Memory B cell (primary cell): ENCODE measurements at regions not wholly inside any gene's neighbourhood (a gene's known extent, or its start where the extent isn't known, plus 50 kb on each side); places are given as distances from the start of the nearest gene placed in this dataset.

Experiments used
- ATAC-seq: fragments of 150-1000 bp; cut with Tn5 transposase; 2 replicates; pipeline ENCODE4 v1.10.0; 2021; ENCODE audit warnings: low read depth, mild to moderate bottlenecking, moderate library complexity
- DNase-seq, 2 donors: peaks; one replicate each; pipeline ENCODE4 v3.0.0; 2022; ENCODE audit warnings: low spot score in 2 of 2
- H3K27ac Mint-ChIP-seq: one replicate; pipeline ENCODE4 v1.8.0; 2022; ENCODE audit warnings: mild to moderate bottlenecking, moderate library complexity, mixed read lengths
- H3K27me3 Mint-ChIP-seq: one replicate; pipeline ENCODE4 v1.8.0; 2022; ENCODE audit warnings: mixed read lengths
- H3K36me3 Mint-ChIP-seq: one replicate; pipeline ENCODE4 v1.8.0; 2022; ENCODE audit warnings: mild to moderate bottlenecking, mixed read lengths
- H3K4me1 Mint-ChIP-seq: one replicate; pipeline ENCODE4 v1.8.0; 2022; ENCODE audit warnings: mixed read lengths
- H3K4me3 Mint-ChIP-seq: one replicate; pipeline ENCODE4 v1.8.0; 2022; ENCODE audit warnings: mild to moderate bottlenecking, moderate library complexity, mixed read lengths
- H3K9me3 Mint-ChIP-seq: one replicate; pipeline ENCODE4 v1.8.0; 2022; ENCODE audit warnings: mixed read lengths

- Mint-ChIP-seq H3K9me3 (no peaks in the 10 kb centered on the region), H3K4me3 (no peak overlapping the region), H3K4me1 (no peaks in the 10 kb centered on the region), H3K27me3 (peaks cover 19% of the 10 kb centered on the region), H3K36me3 (no peaks in the 10 kb centered on the region), H3K27ac (no peak overlapping the region)
- DNase-seq = no peak
- no peak for ATAC-seq
These were observed 54.9 kb upstream of the SACS start for GRCh38 chr13:23488442-23488841.

GRCh38 chr13:23496255-23496654 lies 62.8 kb upstream of the SACS start:
- no peak overlapping the region for H3K4me3 Mint-ChIP-seq
- H3K4me1 Mint-ChIP-seq = no peaks in the 10 kb centered on the region
- H3K36me3 Mint-ChIP-seq = no peaks in the 10 kb centered on the region
- peaks cover 19% of the 10 kb centered on the region for H3K27me3 Mint-ChIP-seq
- no peaks in the 10 kb centered on the region for H3K9me3 Mint-ChIP-seq
- no peak overlapping the region for H3K27ac Mint-ChIP-seq
- no peak for ATAC-seq
- no peak for DNase-seq

- no peak overlapping the region for H3K4me3 Mint-ChIP-seq
- no peaks in the 10 kb centered on the region for H3K36me3 Mint-ChIP-seq
- ATAC-seq (no peak), DNase-seq (no peak)
- no peak overlapping the region for H3K27ac Mint-ChIP-seq
- H3K4me1 Mint-ChIP-seq = no peaks in the 10 kb centered on the region
- no peaks in the 10 kb centered on the region for H3K9me3 Mint-ChIP-seq
- peaks cover 16% of the 10 kb centered on the region for H3K27me3 Mint-ChIP-seq
These were observed 63.7 kb upstream of the SACS start for GRCh38 chr13:23497191-23497590.

GRCh38 chr13:23500849-23501248 lies 67.3 kb upstream of the SACS start:
- Mint-ChIP-seq H3K4me1 (no peaks in the 10 kb centered on the region), H3K27me3 (peaks cover 8% of the 10 kb centered on the region)
- ATAC-seq = no peak

GRCh38 chr13:23504180-23504579 lies 66.0 kb upstream of the TNFRSF19 start:
- Mint-ChIP-seq H3K27ac (no peak overlapping the region), H3K36me3 (no peaks in the 10 kb centered on the region), H3K9me3 (no peaks in the 10 kb centered on the region), H3K27me3 (peaks cover 4% of the 10 kb centered on the region), H3K4me1 (no peaks in the 10 kb centered on the region), H3K4me3 (no peak overlapping the region)
- ATAC-seq (no peak), DNase-seq (no peak)

More at GRCh38 chr13:23500849-23501248, 67.3 kb upstream of the SACS start:
- H3K27ac Mint-ChIP-seq = no peak overlapping the region
- no peak for DNase-seq
- H3K4me3 Mint-ChIP-seq = no peak overlapping the region
- H3K9me3 Mint-ChIP-seq = no peaks in the 10 kb centered on the region
- no peaks in the 10 kb centered on the region for H3K36me3 Mint-ChIP-seq

GRCh38 chr13:23505007-23505406 lies 65.2 kb upstream of the TNFRSF19 start:
- Mint-ChIP-seq H3K4me1 (no peaks in the 10 kb centered on the region), H3K4me3 (no peak overlapping the region), H3K9me3 (no peaks in the 10 kb centered on the region), H3K27ac (no peak overlapping the region), H3K36me3 (no peaks in the 10 kb centered on the region), H3K27me3 (peaks cover 7% of the 10 kb centered on the region)
- no peak for ATAC-seq
- DNase-seq = no peak

- H3K27ac Mint-ChIP-seq = no peak overlapping the region
These were observed 64.0 kb upstream of the TNFRSF19 start for GRCh38 chr13:23506071-23506806.

GRCh38 chr13:23506807-23507291 lies 63.4 kb upstream of the TNFRSF19 start:
- no peak for ATAC-seq
- Mint-ChIP-seq H3K9me3 (no peaks in the 10 kb centered on the region), H3K36me3 (no peaks in the 10 kb centered on the region), H3K4me1 (no peaks in the 10 kb centered on the region), H3K27ac (no peak overlapping the region), H3K4me3 (no peak overlapping the region), H3K27me3 (peaks cover 7% of the 10 kb centered on the region)
- no peak for DNase-seq

More at GRCh38 chr13:23506071-23506806, 64.0 kb upstream of the TNFRSF19 start:
- Mint-ChIP-seq H3K36me3 (no peaks in the 10 kb centered on the region), H3K9me3 (no peaks in the 10 kb centered on the region), H3K4me1 (no peaks in the 10 kb centered on the region), H3K27me3 (peaks cover 7% of the 10 kb centered on the region), H3K4me3 (no peak overlapping the region)
- DNase-seq = no peak
- ATAC-seq = no peak

GRCh38 chr13:23509781-23510543 lies 60.2 kb upstream of the TNFRSF19 start:
- Mint-ChIP-seq H3K36me3 (no peaks in the 10 kb centered on the region), H3K4me3 (no peak overlapping the region), H3K4me1 (no peaks in the 10 kb centered on the region), H3K27me3 (peaks cover 17% of the 10 kb centered on the region), H3K27ac (no peak overlapping the region), H3K9me3 (no peaks in the 10 kb centered on the region)
- DNase-seq (no peak), ATAC-seq (no peak)

- no peak for DNase-seq
These were observed 59.7 kb upstream of the TNFRSF19 start for GRCh38 chr13:23510544-23510916.

GRCh38 chr13:23510979-23511735 lies 59.1 kb upstream of the TNFRSF19 start:
- DNase-seq (peak in 1 of 2 donors; percentile 2), ATAC-seq (no peak)
- no peak overlapping the region for H3K4me3 Mint-ChIP-seq
- peaks cover 19% of the 10 kb centered on the region for H3K27me3 Mint-ChIP-seq
- H3K9me3 Mint-ChIP-seq = no peaks in the 10 kb centered on the region
- H3K4me1 Mint-ChIP-seq = no peaks in the 10 kb centered on the region
- no peak overlapping the region for H3K27ac Mint-ChIP-seq
- no peaks in the 10 kb centered on the region for H3K36me3 Mint-ChIP-seq

More at GRCh38 chr13:23510544-23510916, 59.7 kb upstream of the TNFRSF19 start:
- H3K9me3 Mint-ChIP-seq = no peaks in the 10 kb centered on the region
- H3K4me1 Mint-ChIP-seq = no peaks in the 10 kb centered on the region
- peaks cover 19% of the 10 kb centered on the region for H3K27me3 Mint-ChIP-seq
- no peak overlapping the region for H3K4me3 Mint-ChIP-seq
- no peaks in the 10 kb centered on the region for H3K36me3 Mint-ChIP-seq
- no peak for ATAC-seq
- no peak overlapping the region for H3K27ac Mint-ChIP-seq

GRCh38 chr13:23512762-23513395 lies 57.3 kb upstream of the TNFRSF19 start:
- no peaks in the 10 kb centered on the region for H3K36me3 Mint-ChIP-seq
- DNase-seq (no peak), ATAC-seq (no peak)
- H3K9me3 Mint-ChIP-seq = no peaks in the 10 kb centered on the region
- no peak overlapping the region for H3K27ac Mint-ChIP-seq
- H3K27me3 Mint-ChIP-seq = peaks cover 19% of the 10 kb centered on the region
- H3K4me3 Mint-ChIP-seq = no peak overlapping the region
- H3K4me1 Mint-ChIP-seq = no peaks in the 10 kb centered on the region

- H3K27ac Mint-ChIP-seq = no peak overlapping the region
- ATAC-seq (no peak), DNase-seq (no peak)
- H3K36me3 Mint-ChIP-seq = no peaks in the 10 kb centered on the region
- H3K9me3 Mint-ChIP-seq = no peaks in the 10 kb centered on the region
- H3K27me3 Mint-ChIP-seq = peaks cover 19% of the 10 kb centered on the region
- H3K4me1 Mint-ChIP-seq = no peaks in the 10 kb centered on the region
- no peak overlapping the region for H3K4me3 Mint-ChIP-seq
These were observed 56.8 kb upstream of the TNFRSF19 start for GRCh38 chr13:23513455-23513854.
